Nephron progenitor cell (in vitro differentiated cells): ENCODE measurements at regions not wholly inside any gene's neighbourhood (a gene's known extent, or its start where the extent isn't known, plus 50 kb on each side); places are given as distances from the start of the nearest gene placed in this dataset.

Source experiments
- DNase-seq: peaks from one replicate; pipeline ENCODE4 v3.0.0; 2021
- H3K27ac Mint-ChIP-seq: 2 replicates; pipeline ENCODE4 v1.8.0; 2021; ENCODE audit warnings: mild to moderate bottlenecking, moderate library complexity, mixed read lengths
- H3K27me3 Mint-ChIP-seq: 2 replicates; pipeline ENCODE4 v1.8.0; 2021; ENCODE audit warnings: mild to moderate bottlenecking, low read depth, mixed read lengths; ENCODE audit not compliant: poor library complexity
- H3K36me3 Mint-ChIP-seq: 2 replicates; pipeline ENCODE4 v1.8.0; 2021; ENCODE audit warnings: low read depth, mixed read lengths
- H3K4me1 Mint-ChIP-seq: 2 replicates; pipeline ENCODE4 v1.8.0; 2021; ENCODE audit warnings: mixed read lengths
- H3K4me3 Mint-ChIP-seq: 2 replicates; pipeline ENCODE4 v1.8.0; 2021; ENCODE audit warnings: mild to moderate bottlenecking, moderate library complexity, mixed read lengths
- H3K9me3 Mint-ChIP-seq: 2 replicates; pipeline ENCODE4 v1.8.0; 2021; ENCODE audit warnings: mild to moderate bottlenecking, moderate library complexity, mixed read lengths
- TF ChIP-seq, protein P1 (sequence below): fragments of 200-600 bp; sonication (generic); IDR thresholded peaks from 2 replicates; pipeline ENCODE4 v1.5.0; 2021; ENCODE audit warnings: antibody characterized with exemption

DNA sequence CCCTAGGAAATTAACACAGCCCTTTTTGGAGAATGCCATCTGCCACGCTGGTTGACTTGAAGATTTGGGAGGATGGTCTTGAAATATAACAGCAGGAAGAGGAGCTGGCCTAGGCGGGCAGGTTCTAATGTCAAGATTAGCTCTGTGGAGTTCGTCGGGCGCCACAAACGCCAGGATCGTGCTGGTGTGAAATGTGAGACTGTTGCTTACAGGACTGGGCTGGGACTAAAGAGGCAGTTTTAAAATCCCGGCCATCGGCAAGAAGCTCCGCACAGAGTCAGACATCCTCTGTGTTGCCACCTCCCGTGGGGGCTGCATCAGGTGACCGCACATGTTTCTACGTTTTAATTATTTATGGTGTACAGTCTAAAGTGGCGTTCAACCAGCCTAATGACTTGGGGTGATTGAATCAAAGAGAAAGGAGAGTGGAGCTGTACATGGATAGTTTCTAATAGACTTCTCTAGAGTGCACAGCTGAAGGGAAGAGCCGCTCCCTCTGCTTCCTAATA, 99.4 kb upstream of the BCL11A start:
- TF ChIP-seq, protein P1, sequence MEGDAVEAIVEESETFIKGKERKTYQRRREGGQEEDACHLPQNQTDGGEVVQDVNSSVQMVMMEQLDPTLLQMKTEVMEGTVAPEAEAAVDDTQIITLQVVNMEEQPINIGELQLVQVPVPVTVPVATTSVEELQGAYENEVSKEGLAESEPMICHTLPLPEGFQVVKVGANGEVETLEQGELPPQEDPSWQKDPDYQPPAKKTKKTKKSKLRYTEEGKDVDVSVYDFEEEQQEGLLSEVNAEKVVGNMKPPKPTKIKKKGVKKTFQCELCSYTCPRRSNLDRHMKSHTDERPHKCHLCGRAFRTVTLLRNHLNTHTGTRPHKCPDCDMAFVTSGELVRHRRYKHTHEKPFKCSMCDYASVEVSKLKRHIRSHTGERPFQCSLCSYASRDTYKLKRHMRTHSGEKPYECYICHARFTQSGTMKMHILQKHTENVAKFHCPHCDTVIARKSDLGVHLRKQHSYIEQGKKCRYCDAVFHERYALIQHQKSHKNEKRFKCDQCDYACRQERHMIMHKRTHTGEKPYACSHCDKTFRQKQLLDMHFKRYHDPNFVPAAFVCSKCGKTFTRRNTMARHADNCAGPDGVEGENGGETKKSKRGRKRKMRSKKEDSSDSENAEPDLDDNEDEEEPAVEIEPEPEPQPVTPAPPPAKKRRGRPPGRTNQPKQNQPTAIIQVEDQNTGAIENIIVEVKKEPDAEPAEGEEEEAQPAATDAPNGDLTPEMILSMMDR, result no peak
- peak; percentile 7 for DNase-seq
- H3K4me1 Mint-ChIP-seq, result peaks cover 18% of the 10 kb centered on the region
- peaks cover 23% of the 10 kb centered on the region for H3K27me3 Mint-ChIP-seq
- peak overlapping the region; percentile 37 for H3K27ac Mint-ChIP-seq
- H3K4me3 Mint-ChIP-seq, result no peak overlapping the region
- no peaks in the 10 kb centered on the region for H3K36me3 Mint-ChIP-seq
- H3K9me3 Mint-ChIP-seq, result no peaks in the 10 kb centered on the region

DNA sequence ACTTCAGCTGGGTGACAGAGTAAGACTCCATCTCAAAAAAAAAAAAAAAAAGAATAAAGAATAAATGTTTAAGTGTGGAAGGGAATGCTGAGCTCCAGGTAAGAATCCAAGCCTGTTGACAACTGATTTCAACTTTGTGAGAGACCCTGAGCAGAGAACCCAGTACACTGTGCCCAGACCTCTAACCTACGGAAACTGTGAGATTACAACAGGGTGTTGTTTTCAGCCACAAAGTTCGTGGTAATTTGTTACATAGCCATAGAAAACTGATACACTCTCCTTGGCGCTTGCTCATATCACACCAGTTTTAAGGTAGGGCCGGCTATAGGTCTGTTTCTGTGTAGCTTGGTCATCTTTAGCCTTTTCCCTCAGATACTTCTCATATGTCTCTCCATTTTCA, 98.4 kb upstream of the PAPOLG start:
- H3K27me3 Mint-ChIP-seq, result peaks cover 23% of the 10 kb centered on the region
- peaks cover 12% of the 10 kb centered on the region for H3K9me3 Mint-ChIP-seq
- no peak overlapping the region for H3K27ac Mint-ChIP-seq
- peaks cover 6% of the 10 kb centered on the region for H3K4me1 Mint-ChIP-seq
- no peaks in the 10 kb centered on the region for H3K36me3 Mint-ChIP-seq
- no peak for DNase-seq
- TF ChIP-seq, protein P1, result no peak
- no peak overlapping the region for H3K4me3 Mint-ChIP-seq

DNA sequence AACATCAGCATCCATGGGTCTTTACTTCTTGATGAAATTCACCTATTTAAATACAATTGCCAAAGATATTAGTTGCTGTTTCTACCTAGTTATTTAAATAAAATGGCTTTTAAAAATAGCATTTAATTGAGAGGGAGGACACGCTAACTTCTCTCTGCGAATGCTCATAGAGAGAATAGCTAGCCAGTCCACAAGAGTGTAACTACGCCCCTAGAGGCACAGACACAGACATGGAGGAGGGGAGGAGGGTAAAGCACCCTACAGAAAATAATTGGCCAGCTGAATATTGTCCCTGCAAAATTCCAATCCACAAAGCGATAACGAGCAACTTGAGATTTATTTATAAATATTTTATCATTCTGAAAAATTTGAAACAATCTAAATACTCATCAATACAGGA, 97.0 kb upstream of the PAPOLG start:
- Mint-ChIP-seq H3K27me3 (peaks cover 22% of the 10 kb centered on the region), H3K36me3 (no peaks in the 10 kb centered on the region), H3K4me3 (no peak overlapping the region), H3K4me1 (no peaks in the 10 kb centered on the region), H3K27ac (no peak overlapping the region), H3K9me3 (peaks cover 24% of the 10 kb centered on the region)
- TF ChIP-seq, protein P1, result no peak
- DNase-seq, result no peak

DNA sequence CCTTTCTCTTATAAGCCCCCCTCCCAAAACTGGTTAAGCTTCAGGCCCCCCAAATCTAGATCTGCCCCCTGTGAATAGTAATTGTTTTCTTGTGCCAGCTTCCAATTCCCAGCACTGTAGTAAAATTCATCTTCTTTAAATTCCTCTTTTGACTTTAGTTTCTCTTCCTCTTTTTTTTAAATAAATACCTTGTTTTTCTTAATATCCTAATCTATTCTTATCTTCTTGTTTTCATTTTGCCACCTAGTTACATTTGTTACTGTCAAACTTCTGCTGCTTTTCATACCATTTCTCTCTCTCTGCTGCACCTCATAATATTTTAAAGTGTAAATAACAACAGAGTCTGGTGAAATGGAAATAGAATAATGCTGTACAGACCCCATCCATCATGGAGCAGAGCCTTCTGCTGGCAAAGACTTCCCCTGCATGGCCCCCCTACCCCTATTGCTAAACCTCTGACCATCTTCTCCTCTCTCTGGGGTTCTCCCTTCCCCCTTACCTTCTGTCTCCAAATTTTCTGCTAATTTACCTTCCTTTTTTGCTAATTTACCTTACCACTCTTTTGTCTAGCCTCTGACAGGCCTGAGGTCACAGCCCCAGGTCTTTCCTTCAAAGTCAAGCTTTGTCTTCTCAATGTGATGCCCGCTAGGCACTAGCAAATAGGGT, 94.9 kb upstream of the PAPOLG start:
- H3K36me3 Mint-ChIP-seq, result no peaks in the 10 kb centered on the region
- peaks cover 18% of the 10 kb centered on the region for H3K27me3 Mint-ChIP-seq
- no peak overlapping the region for H3K4me3 Mint-ChIP-seq
- peaks cover 30% of the 10 kb centered on the region for H3K9me3 Mint-ChIP-seq
- no peaks in the 10 kb centered on the region for H3K4me1 Mint-ChIP-seq
- no peak overlapping the region for H3K27ac Mint-ChIP-seq
- DNase-seq, result no peak
- TF ChIP-seq, protein P1, result no peak

DNA sequence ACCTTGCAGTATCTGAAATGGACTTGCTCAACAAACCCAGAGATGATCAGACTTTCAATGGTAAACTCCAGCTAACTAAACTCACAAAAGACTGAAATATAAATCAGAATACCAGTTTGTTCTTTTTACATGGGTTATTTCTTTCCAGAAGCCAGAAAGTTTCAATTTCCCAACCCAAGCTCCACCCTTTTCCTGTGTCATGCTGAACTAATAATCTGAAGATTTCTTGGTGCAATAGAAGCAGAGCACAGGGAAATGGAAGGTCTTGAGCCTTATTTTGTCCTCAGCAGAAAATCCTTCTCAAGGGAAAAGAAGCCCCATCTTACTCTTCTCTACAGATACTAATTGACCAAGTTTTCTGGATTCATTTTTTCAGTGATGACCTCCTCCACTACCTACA, 93.3 kb upstream of the PAPOLG start:
- no peak overlapping the region for H3K27ac Mint-ChIP-seq

More for the DNA sequence above, 93.3 kb upstream of the PAPOLG start:
- no peak overlapping the region for H3K4me3 Mint-ChIP-seq
- H3K4me1 Mint-ChIP-seq, result no peaks in the 10 kb centered on the region
- H3K27me3 Mint-ChIP-seq, result peaks cover 10% of the 10 kb centered on the region
- H3K9me3 Mint-ChIP-seq, result peaks cover 30% of the 10 kb centered on the region
- no peaks in the 10 kb centered on the region for H3K36me3 Mint-ChIP-seq
- no peak for DNase-seq
- TF ChIP-seq, protein P1, result no peak
